ENCODE measurements at regions not wholly inside any gene's neighbourhood (a gene's known extent, or its start where the extent isn't known, plus 50 kb on each side); places are given as distances from the start of the nearest gene placed in this dataset.

- TF ChIP-seq CTCF (IDR thresholded peaks at IDR 0.05; ENCODE audit: borderline replicate concordance, extremely low read depth, low read length, poor library complexity, severe bottlenecking) (no peak), EZH2 (IDR thresholded peaks at IDR 0.05; ENCODE audit: borderline replicate concordance, low read depth, low read length, severe bottlenecking) (no peak)
Measured at GRCh38 chr2:60007671-60008070, 545.8 kb downstream of the BCL11A start.
